Suprapubic skin (tissue), 4 donors: ENCODE measurements at regions not wholly inside any gene's neighbourhood (a gene's known extent, or its start where the extent isn't known, plus 50 kb on each side); places are given as distances from the start of the nearest gene placed in this dataset.

Experiments
- CTCF ChIP-seq, 2 donors: fragments of 200-600 bp in 1 of 2; fragments of 450-650 bp in 1 of 2; sonication (generic) in 1 of 2; IDR thresholded peaks; one replicate each; pipeline ENCODE4 v1.5.1; 2016 to 2019; ENCODE audit warnings: antibody characterized with exemption in 2 of 2, mild to moderate bottlenecking in 1 of 2, moderate library complexity in 1 of 2
- EP300 ChIP-seq: sonication (generic); formaldehyde crosslinking; IDR thresholded peaks from one replicate; pipeline ENCODE4 v1.6.1; 2017; ENCODE audit warnings: antibody characterized with exemption
- POLR2A ChIP-seq, 2 donors: fragments of 450-650 bp; IDR thresholded peaks; one replicate each; pipeline ENCODE4 v1.6.1; 2017; ENCODE audit warnings: antibody characterized with exemption in 2 of 2, mild to moderate bottlenecking in 2 of 2, moderate library complexity in 2 of 2
- POLR2AphosphoS5 ChIP-seq, 3 donors: sonication (generic); formaldehyde crosslinking; IDR thresholded peaks; one replicate each; pipeline ENCODE4 v1.6.1; 2017; ENCODE audit warnings: antibody characterized with exemption in 3 of 3

- TF ChIP-seq CTCF (IDR thresholded peaks at IDR 0.05) = no peak
- TF ChIP-seq POLR2A (IDR thresholded peaks at IDR 0.05) = no peak
- no peak for TF ChIP-seq POLR2AphosphoS5 (IDR thresholded peaks at IDR 0.05)
- TF ChIP-seq EP300 = no peak
Measured at GRCh38 chr13:33953203-33953602, 135.3 kb downstream of the RFC3 start.
